Stimulated activated CD8-positive, alpha-beta memory T cell treated with anti-CD3 and anti-CD28 coated beads, Interleukin-15, amount 100 ng/mL, for 48 hours (primary cell): ENCODE measurements at regions not wholly inside any gene's neighbourhood (a gene's known extent, or its start where the extent isn't known, plus 50 kb on each side); places are given as distances from the start of the nearest gene placed in this dataset.
"Not testable (repeated sequence)": the region's sequence is repeated elsewhere in the genome, so short reads cannot be mapped to it uniquely, and the experiment has no call there.

Experiments
- DNase-seq, 2 donors: peaks; one replicate each; pipeline ENCODE4 v3.0.0-alpha.2; 2020; ENCODE audit warnings: low read depth in 2 of 2

- DNase-seq: no peak
Measured at GRCh38 chr13:90721937-90722336, 625.5 kb upstream of the MIR17HG start.

- DNase-seq: no peak
Measured at GRCh38 chr13:90723381-90723780, 624.1 kb upstream of the MIR17HG start.

- no peak for DNase-seq
Measured at GRCh38 chr13:90726375-90726774, 621.1 kb upstream of the MIR17HG start.

- no peak for DNase-seq
Measured at GRCh38 chr13:90732049-90732448, 615.4 kb upstream of the MIR17HG start.

- DNase-seq: not testable (repeated sequence)
Measured at GRCh38 chr13:90734497-90734896, 613.0 kb upstream of the MIR17HG start.

GRCh38 chr13:90738881-90739280 is 608.6 kb upstream of the MIR17HG start:
- DNase-seq: no peak

- no peak for DNase-seq
Measured at GRCh38 chr13:90740099-90740498, 607.4 kb upstream of the MIR17HG start.

- DNase-seq: no peak
Measured at GRCh38 chr13:90742381-90742780, 605.1 kb upstream of the MIR17HG start.

GRCh38 chr13:90746230-90746629 is 601.3 kb upstream of the MIR17HG start:
- DNase-seq: no peak

GRCh38 chr13:90750021-90750420 is 597.5 kb upstream of the MIR17HG start:
- no peak for DNase-seq

- DNase-seq: no peak
Measured at GRCh38 chr13:90751026-90751425, 596.5 kb upstream of the MIR17HG start.

GRCh38 chr13:90752070-90752469 is 595.4 kb upstream of the MIR17HG start:
- no peak for DNase-seq

- DNase-seq: no peak
Measured at GRCh38 chr13:90757127-90757680, 590.3 kb upstream of the MIR17HG start.

GRCh38 chr13:90760639-90761038 is 586.8 kb upstream of the MIR17HG start:
- no peak for DNase-seq

- DNase-seq: no peak
Measured at GRCh38 chr13:90763476-90764150, 583.9 kb upstream of the MIR17HG start.

- no peak for DNase-seq
Measured at GRCh38 chr13:90766386-90766902, 581.0 kb upstream of the MIR17HG start.

- DNase-seq: no peak
Measured at GRCh38 chr13:90768116-90768515, 579.4 kb upstream of the MIR17HG start.

- DNase-seq: no peak
Measured at GRCh38 chr13:90769387-90769786, 578.1 kb upstream of the MIR17HG start.

GRCh38 chr13:90770334-90770733 is 577.2 kb upstream of the MIR17HG start:
- DNase-seq: no peak

- no peak for DNase-seq
Measured at GRCh38 chr13:90773681-90774080, 573.8 kb upstream of the MIR17HG start.

- DNase-seq: no peak
Measured at GRCh38 chr13:90776051-90776748, 571.3 kb upstream of the MIR17HG start.

GRCh38 chr13:90783273-90783672 is 564.2 kb upstream of the MIR17HG start:
- no peak for DNase-seq

GRCh38 chr13:90787007-90787406 is 560.5 kb upstream of the MIR17HG start:
- DNase-seq: no peak
